Activated naive CD8-positive, alpha-beta T cell treated with anti-CD3 and anti-CD28 coated beads, Interleukin-2, amount 50 U/mL, for 24 hours (primary cell): ENCODE measurements at regions not wholly inside any gene's neighbourhood (a gene's known extent, or its start where the extent isn't known, plus 50 kb on each side); places are given as distances from the start of the nearest gene placed in this dataset.

Experiments
- ATAC-seq: fragments of 150-1000 bp; cut with Tn5 transposase; one replicate; pipeline ENCODE4 v1.10.0; 2021
- DNase-seq: peaks from one replicate; pipeline ENCODE4 v3.0.0; 2021
- H3K27ac Mint-ChIP-seq: one replicate; pipeline ENCODE4 v1.8.0; 2021; ENCODE audit warnings: mild to moderate bottlenecking, mixed read lengths
- H3K27me3 Mint-ChIP-seq: one replicate; pipeline ENCODE4 v1.8.0; 2021; ENCODE audit warnings: mixed read lengths
- H3K36me3 Mint-ChIP-seq: one replicate; pipeline ENCODE4 v1.8.0; 2021; ENCODE audit warnings: low read depth, mixed read lengths
- H3K4me1 Mint-ChIP-seq: one replicate; pipeline ENCODE4 v1.8.0; 2021; ENCODE audit warnings: mixed read lengths
- H3K4me3 Mint-ChIP-seq: one replicate; pipeline ENCODE4 v1.8.0; 2021; ENCODE audit warnings: mild to moderate bottlenecking, moderate library complexity, mixed read lengths
- H3K9me3 Mint-ChIP-seq: one replicate; pipeline ENCODE4 v1.8.0; 2021; ENCODE audit warnings: mixed read lengths

GRCh38 chr22:27212617-27213177, 555.3 kb downstream of the MIAT start:
- Mint-ChIP-seq H3K4me1 (peaks cover 4% of the 10 kb centered on the region), H3K4me3 (no peak overlapping the region), H3K36me3 (no peaks in the 10 kb centered on the region), H3K27me3 (peaks cover 26% of the 10 kb centered on the region), H3K9me3 (no peaks in the 10 kb centered on the region), H3K27ac (no peak overlapping the region)
- no peak for DNase-seq
- no peak for ATAC-seq

GRCh38 chr22:27213294-27213693, 555.9 kb downstream of the MIAT start:
- ATAC-seq (no peak), DNase-seq (no peak)
- Mint-ChIP-seq H3K27me3 (peaks cover 25% of the 10 kb centered on the region), H3K9me3 (no peaks in the 10 kb centered on the region), H3K4me3 (no peak overlapping the region), H3K27ac (no peak overlapping the region), H3K36me3 (no peaks in the 10 kb centered on the region), H3K4me1 (peaks cover 4% of the 10 kb centered on the region)

GRCh38 chr22:27213766-27214581, 556.6 kb downstream of the MIAT start:
- Mint-ChIP-seq H3K4me1 (peaks cover 4% of the 10 kb centered on the region), H3K4me3 (no peak overlapping the region), H3K27ac (no peak overlapping the region), H3K27me3 (peaks cover 30% of the 10 kb centered on the region), H3K36me3 (no peaks in the 10 kb centered on the region), H3K9me3 (no peaks in the 10 kb centered on the region)
- ATAC-seq (no peak), DNase-seq (no peak)

GRCh38 chr22:27214691-27215090, 557.3 kb downstream of the MIAT start:
- Mint-ChIP-seq H3K9me3 (no peaks in the 10 kb centered on the region), H3K4me3 (no peak overlapping the region)

GRCh38 chr22:27215871-27216270, 558.5 kb downstream of the MIAT start:
- DNase-seq, result no peak
- Mint-ChIP-seq H3K4me1 (peaks cover 4% of the 10 kb centered on the region), H3K36me3 (no peaks in the 10 kb centered on the region), H3K4me3 (no peak overlapping the region), H3K27me3 (peaks cover 34% of the 10 kb centered on the region), H3K27ac (no peak overlapping the region), H3K9me3 (no peaks in the 10 kb centered on the region)
- ATAC-seq, result no peak

More at GRCh38 chr22:27214691-27215090, 557.3 kb downstream of the MIAT start:
- H3K27me3 Mint-ChIP-seq, result peaks cover 34% of the 10 kb centered on the region
- H3K4me1 Mint-ChIP-seq, result peaks cover 4% of the 10 kb centered on the region
- no peaks in the 10 kb centered on the region for H3K36me3 Mint-ChIP-seq
- DNase-seq, result no peak
- no peak overlapping the region for H3K27ac Mint-ChIP-seq
- ATAC-seq, result no peak

GRCh38 chr22:27216444-27216843, 559.1 kb downstream of the MIAT start:
- peaks cover 4% of the 10 kb centered on the region for H3K4me1 Mint-ChIP-seq

GRCh38 chr22:27217154-27217553, 559.8 kb downstream of the MIAT start:
- no peaks in the 10 kb centered on the region for H3K9me3 Mint-ChIP-seq
- DNase-seq (no peak), ATAC-seq (no peak)
- H3K36me3 Mint-ChIP-seq, result no peaks in the 10 kb centered on the region
- peaks cover 4% of the 10 kb centered on the region for H3K4me1 Mint-ChIP-seq
- H3K4me3 Mint-ChIP-seq, result no peak overlapping the region
- peaks cover 31% of the 10 kb centered on the region for H3K27me3 Mint-ChIP-seq
- H3K27ac Mint-ChIP-seq, result no peak overlapping the region

More at GRCh38 chr22:27216444-27216843, 559.1 kb downstream of the MIAT start:
- Mint-ChIP-seq H3K4me3 (no peak overlapping the region), H3K36me3 (no peaks in the 10 kb centered on the region), H3K9me3 (no peaks in the 10 kb centered on the region), H3K27me3 (peaks cover 31% of the 10 kb centered on the region), H3K27ac (no peak overlapping the region)
- no peak for ATAC-seq
- no peak for DNase-seq

- Mint-ChIP-seq H3K27ac (no peak overlapping the region), H3K36me3 (no peaks in the 10 kb centered on the region), H3K4me1 (no peaks in the 10 kb centered on the region), H3K4me3 (no peak overlapping the region), H3K27me3 (peaks cover 25% of the 10 kb centered on the region), H3K9me3 (no peaks in the 10 kb centered on the region)
- no peak for DNase-seq
- no peak for ATAC-seq
Measured at GRCh38 chr22:27218012-27218920, 560.9 kb downstream of the MIAT start.

GRCh38 chr22:27219036-27219435, 561.6 kb downstream of the MIAT start:
- Mint-ChIP-seq H3K27ac (no peak overlapping the region), H3K4me1 (no peaks in the 10 kb centered on the region), H3K4me3 (no peak overlapping the region), H3K36me3 (no peaks in the 10 kb centered on the region), H3K27me3 (peaks cover 20% of the 10 kb centered on the region), H3K9me3 (no peaks in the 10 kb centered on the region)
- no peak for ATAC-seq
- DNase-seq, result no peak

- H3K27ac Mint-ChIP-seq, result no peak overlapping the region
- H3K9me3 Mint-ChIP-seq, result no peaks in the 10 kb centered on the region
- ATAC-seq (no peak), DNase-seq (no peak)
- H3K36me3 Mint-ChIP-seq, result no peaks in the 10 kb centered on the region
- H3K4me1 Mint-ChIP-seq, result no peaks in the 10 kb centered on the region
- H3K27me3 Mint-ChIP-seq, result peaks cover 20% of the 10 kb centered on the region
- no peak overlapping the region for H3K4me3 Mint-ChIP-seq
Measured at GRCh38 chr22:27220339-27220738, 563.0 kb downstream of the MIAT start.

GRCh38 chr22:27222178-27222577, 564.8 kb downstream of the MIAT start:
- Mint-ChIP-seq H3K27ac (no peak overlapping the region), H3K36me3 (no peaks in the 10 kb centered on the region), H3K4me1 (no peaks in the 10 kb centered on the region), H3K27me3 (peaks cover 15% of the 10 kb centered on the region), H3K9me3 (no peaks in the 10 kb centered on the region), H3K4me3 (no peak overlapping the region)
- ATAC-seq (no peak), DNase-seq (no peak)

GRCh38 chr22:27223317-27224177, 566.2 kb downstream of the MIAT start:
- no peak overlapping the region for H3K4me3 Mint-ChIP-seq
- H3K27me3 Mint-ChIP-seq, result peaks cover 9% of the 10 kb centered on the region
- no peaks in the 10 kb centered on the region for H3K4me1 Mint-ChIP-seq
- ATAC-seq (peak; percentile 52), DNase-seq (no peak)
- no peak overlapping the region for H3K27ac Mint-ChIP-seq
- H3K9me3 Mint-ChIP-seq, result no peaks in the 10 kb centered on the region
- no peaks in the 10 kb centered on the region for H3K36me3 Mint-ChIP-seq

GRCh38 chr22:27224485-27225374, 567.3 kb downstream of the MIAT start:
- H3K4me3 Mint-ChIP-seq, result no peak overlapping the region
- ATAC-seq, result no peak

More at GRCh38 chr22:27224485-27225374, 567.3 kb downstream of the MIAT start:
- Mint-ChIP-seq H3K27me3 (peaks cover 2% of the 10 kb centered on the region), H3K9me3 (no peaks in the 10 kb centered on the region), H3K36me3 (no peaks in the 10 kb centered on the region), H3K27ac (no peak overlapping the region), H3K4me1 (no peaks in the 10 kb centered on the region)
- no peak for DNase-seq
